Urinary bladder (tissue), 3 donors: ENCODE measurements at regions not wholly inside any gene's neighbourhood (a gene's known extent, or its start where the extent isn't known, plus 50 kb on each side); places are given as distances from the start of the nearest gene placed in this dataset.
"Not testable (repeated sequence)": the region's sequence is repeated elsewhere in the genome, so short reads cannot be mapped to it uniquely, and the experiment has no call there.

Experiments used
- DNase-seq: peaks from one replicate; pipeline ENCODE4 v3.0.0-alpha.2; 2015; ENCODE audit errors: extremely low spot score
- H3K27ac ChIP-seq: one replicate; pipeline ENCODE4 v1.5.1; 2013; ENCODE audit warnings: low read depth, mild to moderate bottlenecking, moderate library complexity
- H3K36me3 ChIP-seq: one replicate; pipeline ENCODE4 v1.6.1; 2013; ENCODE audit warnings: mild to moderate bottlenecking, moderate library complexity; ENCODE audit not compliant: insufficient read depth
- H3K4me1 ChIP-seq: one replicate; pipeline ENCODE4 v1.6.1; 2013; ENCODE audit warnings: mild to moderate bottlenecking, moderate library complexity; ENCODE audit not compliant: insufficient read depth
- H3K4me3 ChIP-seq: one replicate; pipeline ENCODE4 v1.5.1; 2013; ENCODE audit warnings: low read depth, low read length
- WGBS: extraction: QIAGEN DNeasy Blood & Tissue Kit; methylation state at CpG from one replicate; pipeline ENCODE4 v1.1.7; 2013; 5-methylcytosine and 5-hydroxymethylcytosine counted together
- donor health status: healthy with polysubstance abuse.
- donor health status: healthy.

DNA sequence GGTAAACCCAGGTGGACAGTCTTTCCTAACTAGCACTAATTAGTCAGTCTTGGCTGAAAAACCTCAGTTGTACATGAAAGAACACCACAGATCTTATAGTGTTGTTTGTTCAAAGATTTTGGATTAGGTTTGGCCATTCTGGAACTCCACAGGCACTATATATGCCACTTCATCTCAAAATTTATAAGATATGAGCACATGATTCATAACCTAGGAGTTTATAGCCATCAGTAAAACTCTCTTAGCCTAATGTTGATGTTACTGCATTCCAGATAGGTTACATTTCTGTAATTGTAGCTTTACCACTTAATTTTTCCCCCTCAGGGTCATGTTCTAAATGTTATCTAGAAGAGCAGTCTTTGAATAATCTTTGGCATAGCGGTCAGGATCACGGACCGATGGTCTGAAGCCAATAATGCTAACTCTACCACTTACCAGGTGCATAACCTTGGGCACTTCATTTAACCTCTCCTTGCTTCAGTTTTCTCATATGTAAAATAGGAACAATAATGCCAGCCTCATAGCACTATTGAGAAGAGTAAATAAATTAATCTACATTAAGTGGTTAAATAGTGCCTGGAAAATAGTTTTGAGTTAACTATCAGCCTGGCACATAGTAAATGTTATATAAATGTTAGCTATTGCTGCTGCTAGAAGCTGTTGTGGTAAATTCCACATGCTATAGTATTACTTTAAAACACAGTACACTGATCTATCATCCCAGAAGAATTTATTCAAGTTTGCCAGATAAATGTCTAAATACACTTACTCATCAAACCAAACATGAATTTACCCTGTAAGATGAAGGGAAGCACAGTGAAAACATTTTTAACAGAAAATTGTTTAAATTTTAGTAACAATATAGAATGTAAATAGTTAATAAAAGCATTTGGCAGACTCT is 743.9 kb downstream of the NR2F1-AS1 start:
- no peak for DNase-seq
- no peaks in the 10 kb centered on the region for H3K36me3 ChIP-seq
- no peak overlapping the region for H3K27ac ChIP-seq
- WGBS = 42% methylated on average over 3 of the region's 3 CpGs
- no peak overlapping the region for H3K4me3 ChIP-seq
- H3K4me1 ChIP-seq = no peaks in the 10 kb centered on the region

DNA sequence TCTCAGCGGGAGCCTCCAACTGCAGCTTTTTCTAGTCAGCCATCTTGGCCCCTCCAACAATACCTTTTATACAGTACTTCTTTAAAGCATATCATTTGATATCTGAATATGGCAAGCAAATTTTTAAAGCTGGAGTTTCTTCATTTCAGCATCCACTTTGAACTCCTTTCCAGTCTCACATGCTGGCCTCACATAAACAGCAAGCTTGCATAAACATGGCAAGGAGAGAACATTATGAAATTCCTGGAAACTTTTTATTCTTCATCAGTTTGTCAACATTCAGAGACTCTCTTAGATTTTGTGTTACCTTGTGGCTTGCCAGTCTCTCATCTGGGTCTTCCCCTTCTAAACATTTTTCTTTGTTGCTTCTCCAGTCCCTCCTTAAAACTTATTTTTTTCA is 745.3 kb downstream of the NR2F1-AS1 start:
- H3K4me3 ChIP-seq = no peak overlapping the region
- no peaks in the 10 kb centered on the region for H3K36me3 ChIP-seq
- no peaks in the 10 kb centered on the region for H3K4me1 ChIP-seq
- DNase-seq = no peak
- H3K27ac ChIP-seq = no peak overlapping the region
- WGBS = 0% methylated on average over 1 of the region's 1 CpG

DNA sequence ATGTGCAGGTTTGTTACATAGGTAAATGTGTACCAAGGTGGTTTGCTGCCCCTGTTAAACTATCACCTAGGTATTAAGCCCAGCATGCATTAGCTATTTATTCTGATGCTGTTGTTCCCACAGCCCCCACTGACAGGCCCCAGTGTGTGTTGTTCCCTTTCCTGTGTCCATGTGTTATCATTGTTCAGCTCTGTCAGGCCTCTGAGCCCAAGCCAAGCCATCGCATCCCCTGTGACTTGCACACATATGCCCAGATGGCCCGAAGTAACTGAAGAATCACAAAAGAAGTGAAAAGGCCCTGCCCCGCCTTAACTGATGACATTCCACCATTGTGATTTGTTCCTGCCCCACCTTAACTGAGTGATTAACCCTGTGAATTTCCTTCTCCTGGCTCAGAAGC is 757.5 kb downstream of the NR2F1-AS1 start:
- WGBS = 93% methylated on average over 3 of the region's 3 CpGs
- DNase-seq, H3K36me3 ChIP-seq, H3K4me3 ChIP-seq, H3K4me1 ChIP-seq, H3K27ac ChIP-seq: not testable (repeated sequence)

DNA sequence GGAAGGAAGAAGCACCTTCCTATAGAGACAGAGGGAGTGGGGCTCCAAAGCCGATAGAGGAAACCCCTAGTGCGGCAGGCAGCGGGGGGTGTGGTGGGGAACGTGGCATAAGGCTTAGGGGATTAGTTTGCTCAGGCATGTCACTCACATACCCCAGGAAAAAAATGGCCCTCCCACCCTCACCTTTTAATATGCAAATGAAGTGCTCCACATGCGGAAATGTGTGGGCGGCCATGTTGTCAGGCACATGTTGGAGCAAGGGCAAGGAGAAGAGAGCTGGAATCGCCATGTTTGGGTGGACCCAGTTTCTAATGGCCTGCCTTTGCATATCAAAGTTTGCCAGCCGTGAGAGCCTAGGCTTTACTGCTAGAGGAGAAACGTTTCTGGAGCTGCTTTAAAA is 758.8 kb downstream of the NR2F1-AS1 start:
- no peak for DNase-seq
- Histone ChIP-seq H3K27ac (no peak overlapping the region), H3K36me3 (no peaks in the 10 kb centered on the region), H3K4me3 (no peak overlapping the region), H3K4me1 (no peaks in the 10 kb centered on the region)
- WGBS = 86% methylated on average over 9 of the region's 9 CpGs

DNA sequence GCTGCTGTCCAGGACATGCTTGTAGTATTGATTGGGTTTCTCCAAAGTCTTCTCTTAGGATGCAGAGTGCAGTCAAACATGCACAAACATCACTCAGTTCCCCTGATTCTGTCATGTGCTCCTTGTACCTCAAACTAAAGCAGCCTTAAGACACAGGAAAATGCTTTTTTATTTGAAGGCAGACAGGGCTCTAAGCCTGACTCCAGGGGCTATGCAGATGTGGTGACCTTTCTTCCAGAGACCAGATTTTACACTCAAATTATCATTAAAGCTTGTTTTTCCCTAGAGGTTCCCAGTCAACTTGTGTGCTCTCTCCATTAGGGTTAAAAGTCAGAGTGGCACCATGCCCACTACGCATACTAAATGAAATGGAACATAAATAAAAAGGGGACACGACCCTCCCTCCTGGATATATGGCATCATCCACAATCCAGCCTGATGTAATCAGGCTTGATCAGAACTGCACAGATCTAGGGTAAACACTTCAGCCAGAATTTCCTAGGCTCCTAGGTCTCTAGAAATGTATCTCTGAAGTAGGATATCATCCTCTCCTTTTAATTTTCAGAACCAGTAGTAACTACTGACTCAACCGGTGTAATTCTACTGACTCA is 771.1 kb downstream of the NR2F1-AS1 start:
- WGBS = 78% methylated on average over 3 of the region's 3 CpGs
- no peaks in the 10 kb centered on the region for H3K36me3 ChIP-seq

DNA sequence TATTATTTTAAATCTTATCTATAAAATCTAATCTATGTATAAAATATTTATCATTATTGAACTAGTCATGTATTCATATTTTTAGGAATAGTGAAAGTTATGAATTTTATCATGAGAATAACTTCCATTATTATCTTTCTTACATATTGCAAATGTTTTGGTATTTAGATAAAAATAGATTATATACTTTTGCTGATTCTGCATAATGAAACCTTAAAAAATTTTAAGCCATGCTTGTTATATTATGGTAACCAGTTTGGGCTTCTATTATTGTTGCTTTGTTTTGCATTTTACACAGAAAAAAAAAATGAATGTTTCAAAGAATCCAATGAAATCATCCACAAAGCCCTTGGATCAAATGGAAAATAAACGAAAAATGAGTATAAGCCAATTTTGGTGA is 772.5 kb downstream of the NR2F1-AS1 start:
- no peaks in the 10 kb centered on the region for H3K4me1 ChIP-seq
- no peak overlapping the region for H3K27ac ChIP-seq
- DNase-seq = no peak
- H3K4me3 ChIP-seq = no peak overlapping the region
- WGBS = 59% methylated on average over 1 of the region's 1 CpG
- no peaks in the 10 kb centered on the region for H3K36me3 ChIP-seq

More for the DNA sequence above, 771.1 kb downstream of the NR2F1-AS1 start:
- Histone ChIP-seq H3K4me1 (no peaks in the 10 kb centered on the region), H3K4me3 (no peak overlapping the region), H3K27ac (no peak overlapping the region)
- no peak for DNase-seq

DNA sequence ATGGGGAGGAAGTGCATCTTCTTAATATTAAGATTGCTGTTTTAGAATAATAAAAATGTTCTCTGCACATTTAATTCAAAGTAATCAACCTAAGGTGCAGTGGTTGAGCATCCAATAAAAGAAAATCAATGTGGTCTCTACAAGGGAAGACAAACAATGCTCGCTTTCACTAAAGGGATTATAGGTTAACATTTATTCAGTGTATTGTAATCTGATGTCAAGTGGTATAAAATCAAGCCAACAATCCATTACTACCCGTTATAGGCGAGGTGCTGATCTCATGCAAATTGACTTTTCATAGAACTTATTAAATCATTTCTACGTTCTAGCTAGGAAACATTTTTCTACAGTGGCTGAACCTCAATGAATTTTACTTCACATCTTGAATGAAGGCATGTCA is 773.9 kb downstream of the NR2F1-AS1 start:
- WGBS = 94% methylated on average over 4 of the region's 4 CpGs
- no peaks in the 10 kb centered on the region for H3K36me3 ChIP-seq
- H3K27ac ChIP-seq = no peak overlapping the region
- no peak for DNase-seq
- no peak overlapping the region for H3K4me3 ChIP-seq
- no peaks in the 10 kb centered on the region for H3K4me1 ChIP-seq

DNA sequence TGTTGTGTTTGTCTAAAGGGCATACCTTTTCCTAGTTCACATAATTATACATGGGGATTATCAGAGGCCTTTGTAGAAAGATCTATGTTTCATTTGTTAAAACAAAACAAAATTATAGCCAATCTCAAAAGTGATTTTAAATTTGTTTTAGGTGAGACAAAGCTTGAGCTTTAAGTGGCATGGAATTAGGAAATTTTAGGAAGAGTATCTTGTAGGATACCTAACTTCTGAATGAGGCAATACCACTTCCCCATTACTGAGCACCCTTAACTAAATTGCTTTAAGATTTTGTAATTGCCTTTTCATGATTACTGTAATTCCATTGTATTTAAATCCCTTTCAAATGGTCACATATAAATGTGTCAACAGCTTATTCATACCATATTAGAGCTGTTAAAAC is 775.6 kb downstream of the NR2F1-AS1 start:
- DNase-seq = no peak
- Histone ChIP-seq H3K36me3 (no peaks in the 10 kb centered on the region), H3K4me1 (no peaks in the 10 kb centered on the region), H3K4me3 (no peak overlapping the region), H3K27ac (no peak overlapping the region)

DNA sequence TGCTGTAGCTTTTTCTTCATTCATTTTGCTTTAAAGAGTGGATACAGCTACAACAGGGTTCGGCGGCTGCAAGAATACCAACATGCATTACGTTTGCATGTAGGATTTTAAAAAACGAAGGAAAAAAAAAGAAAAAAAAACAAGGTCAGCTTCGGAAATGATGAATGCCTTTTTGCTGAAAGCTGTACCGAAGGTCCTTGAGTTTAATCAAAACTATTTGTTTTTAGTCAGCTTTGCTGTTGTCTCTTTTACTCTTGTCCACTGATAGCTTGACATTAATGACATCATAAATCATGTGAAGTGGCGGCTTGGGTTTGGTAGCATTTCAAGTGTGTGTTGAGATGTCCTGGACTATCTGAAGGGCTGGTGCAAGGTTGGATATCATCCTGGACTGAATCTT is 779.1 kb downstream of the NR2F1-AS1 start:
- no peak for DNase-seq
- WGBS = 12% methylated on average over 7 of the region's 7 CpGs
- Histone ChIP-seq H3K4me1 (no peaks in the 10 kb centered on the region), H3K27ac (no peak overlapping the region), H3K36me3 (no peaks in the 10 kb centered on the region), H3K4me3 (no peak overlapping the region)

DNA sequence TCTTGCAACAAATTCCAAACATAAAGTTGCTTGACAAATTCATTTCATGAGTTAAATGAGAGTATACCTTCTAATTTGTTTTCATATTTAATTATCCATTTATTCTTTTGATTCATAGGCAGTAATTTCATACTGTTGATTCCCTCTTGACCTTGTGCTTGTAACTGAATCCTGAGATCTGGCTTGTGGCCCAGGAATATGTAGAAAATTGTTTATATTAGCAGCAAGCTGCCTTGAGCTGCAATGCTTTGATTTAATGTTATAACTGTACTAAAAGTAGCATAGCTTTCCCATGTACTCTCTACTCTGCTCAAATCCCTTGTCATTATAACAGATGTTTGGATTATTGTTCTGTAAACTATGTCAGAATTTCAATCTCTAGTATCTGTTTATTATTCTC is 780.7 kb downstream of the NR2F1-AS1 start:
- Histone ChIP-seq H3K36me3 (no peaks in the 10 kb centered on the region), H3K4me3 (no peak overlapping the region), H3K27ac (no peak overlapping the region), H3K4me1 (no peaks in the 10 kb centered on the region)
- DNase-seq = peak; percentile 43

DNA sequence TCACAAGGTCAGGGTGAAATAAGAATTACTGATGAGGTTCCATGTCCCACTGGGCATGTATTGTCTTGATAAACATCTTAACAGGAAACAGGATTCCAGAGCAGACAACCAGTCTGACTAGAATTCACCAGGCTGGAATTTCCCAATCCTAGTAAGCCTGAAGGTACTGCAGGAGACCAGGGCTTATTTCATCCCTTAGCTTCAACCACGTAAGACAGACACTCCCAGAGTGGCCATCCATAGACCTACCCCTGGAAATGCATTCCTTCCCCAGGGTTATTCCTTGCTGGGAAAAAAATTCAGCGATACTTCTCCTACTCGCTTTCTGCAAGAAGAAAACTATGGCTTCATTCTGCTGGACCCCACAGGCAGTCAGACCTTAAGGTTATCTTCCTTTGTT is 785.4 kb downstream of the NR2F1-AS1 start:
- no peak overlapping the region for H3K4me3 ChIP-seq
- no peak for DNase-seq
- no peaks in the 10 kb centered on the region for H3K36me3 ChIP-seq
- no peak overlapping the region for H3K27ac ChIP-seq
- H3K4me1 ChIP-seq = no peaks in the 10 kb centered on the region
- WGBS = 96% methylated on average over 3 of the region's 3 CpGs

DNA sequence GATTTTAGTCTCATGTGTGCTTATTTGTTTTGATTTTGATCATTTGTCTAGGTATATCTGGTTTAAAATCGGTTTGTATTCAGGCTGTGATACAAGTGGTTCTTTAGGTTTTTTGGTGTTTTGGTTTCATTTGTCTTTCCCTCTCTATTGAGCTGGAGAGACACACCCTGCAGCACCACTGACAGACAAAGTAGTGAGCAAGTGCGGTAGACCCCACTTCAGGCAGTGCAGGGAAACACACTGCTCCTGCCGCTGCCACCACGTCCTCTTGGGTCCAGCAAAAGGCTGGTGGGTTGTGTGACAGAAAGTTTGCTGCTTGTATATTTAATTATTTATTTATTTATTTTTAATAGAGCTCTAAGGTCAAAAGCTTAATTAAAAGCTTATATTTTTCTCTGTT is 801.0 kb downstream of the NR2F1-AS1 start:
- Histone ChIP-seq H3K27ac (no peak overlapping the region), H3K36me3 (no peaks in the 10 kb centered on the region), H3K4me3 (no peak overlapping the region), H3K4me1 (no peaks in the 10 kb centered on the region)
- no peak for DNase-seq
- 73% methylated on average over 4 of the region's 4 CpGs for WGBS

DNA sequence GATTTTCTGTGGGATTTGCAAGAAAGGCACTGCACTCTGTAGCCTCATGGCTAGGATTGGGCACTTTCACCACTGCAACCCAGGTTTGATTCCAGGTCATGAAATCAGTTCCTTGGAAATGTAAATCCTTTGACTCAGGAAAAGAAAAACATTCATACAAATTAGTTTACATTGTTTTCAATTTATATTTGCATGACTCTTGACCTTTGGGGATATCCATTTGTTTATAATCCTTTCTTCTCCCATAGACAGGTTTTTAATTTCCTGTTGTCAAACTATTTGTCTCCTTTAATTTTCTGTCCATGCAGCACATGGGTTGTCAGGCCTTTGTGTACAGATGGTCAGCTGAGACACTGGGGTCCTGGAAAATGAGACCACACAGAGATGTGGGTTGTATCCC is 801.5 kb downstream of the NR2F1-AS1 start:
- Histone ChIP-seq H3K4me1 (no peaks in the 10 kb centered on the region), H3K27ac (no peak overlapping the region), H3K36me3 (no peaks in the 10 kb centered on the region), H3K4me3 (no peak overlapping the region)
- DNase-seq = no peak

DNA sequence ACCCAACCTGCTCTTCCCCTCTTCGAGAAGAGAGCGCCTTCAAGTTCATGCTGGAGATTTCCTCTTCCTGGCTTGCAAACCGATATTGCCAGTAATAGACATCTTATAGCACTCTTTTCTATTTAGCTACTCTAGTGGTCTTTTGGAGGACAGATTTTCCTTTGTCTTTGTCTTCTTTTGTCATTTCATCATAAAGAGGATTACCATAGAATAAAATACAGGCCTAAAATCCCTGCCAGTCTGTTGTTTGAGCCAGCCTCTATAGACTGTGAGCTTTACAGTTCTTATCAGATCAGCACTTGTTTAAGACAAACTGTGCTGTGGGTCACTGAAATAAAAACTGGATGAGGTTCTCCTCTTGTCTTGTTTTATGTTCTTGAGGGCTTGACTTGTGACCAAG is 802.8 kb downstream of the NR2F1-AS1 start:
- Histone ChIP-seq H3K4me3 (no peak overlapping the region), H3K4me1 (no peaks in the 10 kb centered on the region), H3K36me3 (no peaks in the 10 kb centered on the region), H3K27ac (no peak overlapping the region)
- WGBS = 91% methylated on average over 3 of the region's 3 CpGs
- DNase-seq = no peak
